ENCODE measurements at regions not wholly inside any gene's neighbourhood (a gene's known extent, or its start where the extent isn't known, plus 50 kb on each side); places are given as distances from the start of the nearest gene placed in this dataset.

DNA sequence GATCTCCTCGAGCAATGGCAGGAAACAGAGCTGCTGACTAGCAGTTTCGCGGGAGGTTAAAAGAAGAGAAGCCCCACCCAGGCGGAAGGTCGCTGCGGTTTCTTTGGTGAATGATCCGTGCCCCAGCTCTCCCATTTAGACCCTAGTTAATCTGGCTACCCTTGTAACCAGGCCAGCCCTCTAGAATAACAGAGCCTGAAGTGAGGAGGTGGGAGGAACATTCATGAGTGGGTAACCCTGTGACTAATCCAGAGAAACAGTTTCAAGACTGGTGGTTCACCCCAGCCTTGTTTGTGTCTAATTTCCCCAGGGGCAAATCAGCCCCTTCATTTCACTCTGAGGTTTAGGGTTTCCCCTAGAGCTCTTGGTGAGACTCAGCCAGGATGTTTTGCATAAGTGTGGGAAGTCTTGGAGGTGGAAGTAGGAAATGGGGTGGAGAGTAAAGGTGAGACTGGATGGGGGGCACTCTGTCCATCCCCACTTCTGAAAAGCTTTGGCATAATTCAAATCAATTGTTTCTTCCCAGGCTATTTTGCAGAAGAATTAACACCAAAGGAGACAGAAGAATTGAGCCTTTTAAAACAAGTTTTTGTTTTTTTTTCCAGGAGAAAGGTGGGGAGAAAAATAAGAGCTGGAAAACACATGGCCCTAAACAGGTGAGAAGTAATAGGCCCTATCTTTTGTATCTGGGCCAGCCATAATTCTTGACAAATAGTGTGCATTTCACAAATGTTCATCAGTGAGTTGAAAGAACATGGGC is 303.1 kb downstream of the RPLP1 start:
- Mint-ChIP-seq H3K9me3 (ENCODE audit: low read depth, unreplicated experiment) (peaks cover 6% of the 10 kb centered on the region), H3K4me1 (ENCODE audit: low read depth, unreplicated experiment) (peaks cover 53% of the 10 kb centered on the region), H3K27me3 (ENCODE audit: unreplicated experiment) (no peaks in the 10 kb centered on the region), H3K4me3 (ENCODE audit: low read depth, unreplicated experiment) (no peak overlapping the region), H3K36me3 (ENCODE audit: insufficient read depth, unreplicated experiment) (no peaks in the 10 kb centered on the region), H3K27ac (ENCODE audit: unreplicated experiment) (peak overlapping the region; percentile 57)
- no peak for DNase-seq
- CTCF ChIA-PET = no interaction called here
- no TSS peak for BruUV-seq (replicated peaks)
- TF ChIP-seq, protein P1, sequence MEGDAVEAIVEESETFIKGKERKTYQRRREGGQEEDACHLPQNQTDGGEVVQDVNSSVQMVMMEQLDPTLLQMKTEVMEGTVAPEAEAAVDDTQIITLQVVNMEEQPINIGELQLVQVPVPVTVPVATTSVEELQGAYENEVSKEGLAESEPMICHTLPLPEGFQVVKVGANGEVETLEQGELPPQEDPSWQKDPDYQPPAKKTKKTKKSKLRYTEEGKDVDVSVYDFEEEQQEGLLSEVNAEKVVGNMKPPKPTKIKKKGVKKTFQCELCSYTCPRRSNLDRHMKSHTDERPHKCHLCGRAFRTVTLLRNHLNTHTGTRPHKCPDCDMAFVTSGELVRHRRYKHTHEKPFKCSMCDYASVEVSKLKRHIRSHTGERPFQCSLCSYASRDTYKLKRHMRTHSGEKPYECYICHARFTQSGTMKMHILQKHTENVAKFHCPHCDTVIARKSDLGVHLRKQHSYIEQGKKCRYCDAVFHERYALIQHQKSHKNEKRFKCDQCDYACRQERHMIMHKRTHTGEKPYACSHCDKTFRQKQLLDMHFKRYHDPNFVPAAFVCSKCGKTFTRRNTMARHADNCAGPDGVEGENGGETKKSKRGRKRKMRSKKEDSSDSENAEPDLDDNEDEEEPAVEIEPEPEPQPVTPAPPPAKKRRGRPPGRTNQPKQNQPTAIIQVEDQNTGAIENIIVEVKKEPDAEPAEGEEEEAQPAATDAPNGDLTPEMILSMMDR (IDR thresholded peaks at IDR 0.05; ENCODE audit: unreplicated experiment) = no peak
- intact Hi-C loops (cut with micrococcal nuclease; ENCODE audit: unreplicated experiment) = loop anchor here (10.0 kb wide), 1 partner anchor 309 kb away; no protein-coding TSS in a partner anchor

DNA sequence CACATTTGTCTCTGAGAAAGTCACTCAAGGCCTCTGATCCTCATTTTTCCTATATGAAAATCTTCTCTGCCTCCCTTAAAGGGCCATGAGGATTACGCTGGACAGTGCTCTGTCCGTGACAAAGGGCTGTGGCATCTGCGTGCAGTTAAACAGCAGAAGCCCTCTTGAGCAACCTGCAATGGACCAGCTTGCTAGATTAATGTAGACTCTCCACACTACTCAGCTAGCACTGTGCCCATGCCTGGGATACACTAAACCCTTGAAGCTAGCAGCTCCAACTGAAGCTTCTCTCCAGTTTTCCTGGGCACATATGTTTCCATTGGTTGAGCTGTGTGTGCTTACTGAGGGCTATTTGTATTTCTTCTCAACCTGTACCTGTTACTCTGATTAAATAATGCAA is 303.8 kb downstream of the RPLP1 start:
- no TSS peak for BruUV-seq (replicated peaks)
- TF ChIP-seq, protein P1 (IDR thresholded peaks at IDR 0.05; ENCODE audit: unreplicated experiment) = no peak
- Mint-ChIP-seq H3K36me3 (ENCODE audit: insufficient read depth, unreplicated experiment) (no peaks in the 10 kb centered on the region), H3K27me3 (ENCODE audit: unreplicated experiment) (no peaks in the 10 kb centered on the region), H3K27ac (ENCODE audit: unreplicated experiment) (no peak overlapping the region), H3K4me1 (ENCODE audit: low read depth, unreplicated experiment) (peaks cover 53% of the 10 kb centered on the region), H3K4me3 (ENCODE audit: low read depth, unreplicated experiment) (no peak overlapping the region), H3K9me3 (ENCODE audit: low read depth, unreplicated experiment) (peaks cover 6% of the 10 kb centered on the region)
- intact Hi-C loops (cut with micrococcal nuclease; ENCODE audit: unreplicated experiment) = loop anchor here (10.0 kb wide), 1 partner anchor 308 kb away; no protein-coding TSS in a partner anchor
- no peak for DNase-seq
- CTCF ChIA-PET = no interaction called here

DNA sequence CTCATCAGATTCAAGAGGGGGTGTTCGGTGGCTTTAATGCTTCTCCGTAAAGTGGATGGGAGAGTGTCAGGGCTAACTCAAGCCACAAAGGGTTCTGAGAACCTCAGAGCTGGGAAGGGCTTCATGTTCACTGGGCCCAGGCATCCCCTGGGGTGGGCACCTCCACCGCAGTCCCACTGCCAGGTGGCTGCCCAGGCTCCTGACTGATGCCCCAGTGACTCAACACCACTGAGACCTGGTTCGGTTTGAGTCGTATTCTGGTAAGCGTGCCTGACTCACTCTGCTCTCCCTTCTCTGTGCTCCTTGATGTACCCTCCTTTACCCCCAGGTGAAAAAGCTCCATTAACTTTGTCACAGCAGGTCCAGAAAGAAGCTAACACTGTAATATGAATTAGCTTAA is 304.6 kb downstream of the RPLP1 start:
- H3K27me3 Mint-ChIP-seq (ENCODE audit: unreplicated experiment) = no peaks in the 10 kb centered on the region
- CTCF ChIA-PET = no interaction called here
- TF ChIP-seq, protein P1 (IDR thresholded peaks at IDR 0.05; ENCODE audit: unreplicated experiment) = no peak
- peaks cover 52% of the 10 kb centered on the region for H3K4me1 Mint-ChIP-seq (ENCODE audit: low read depth, unreplicated experiment)
- no peaks in the 10 kb centered on the region for H3K36me3 Mint-ChIP-seq (ENCODE audit: insufficient read depth, unreplicated experiment)
- no TSS peak for BruUV-seq (replicated peaks)
- intact Hi-C loops (cut with micrococcal nuclease; ENCODE audit: unreplicated experiment) = loop anchor here (10.0 kb wide), 1 partner anchor 308 kb away; no protein-coding TSS in a partner anchor
- no peak for DNase-seq
- H3K27ac Mint-ChIP-seq (ENCODE audit: unreplicated experiment) = no peak overlapping the region
- peaks cover 6% of the 10 kb centered on the region for H3K9me3 Mint-ChIP-seq (ENCODE audit: low read depth, unreplicated experiment)
- H3K4me3 Mint-ChIP-seq (ENCODE audit: low read depth, unreplicated experiment) = no peak overlapping the region

DNA sequence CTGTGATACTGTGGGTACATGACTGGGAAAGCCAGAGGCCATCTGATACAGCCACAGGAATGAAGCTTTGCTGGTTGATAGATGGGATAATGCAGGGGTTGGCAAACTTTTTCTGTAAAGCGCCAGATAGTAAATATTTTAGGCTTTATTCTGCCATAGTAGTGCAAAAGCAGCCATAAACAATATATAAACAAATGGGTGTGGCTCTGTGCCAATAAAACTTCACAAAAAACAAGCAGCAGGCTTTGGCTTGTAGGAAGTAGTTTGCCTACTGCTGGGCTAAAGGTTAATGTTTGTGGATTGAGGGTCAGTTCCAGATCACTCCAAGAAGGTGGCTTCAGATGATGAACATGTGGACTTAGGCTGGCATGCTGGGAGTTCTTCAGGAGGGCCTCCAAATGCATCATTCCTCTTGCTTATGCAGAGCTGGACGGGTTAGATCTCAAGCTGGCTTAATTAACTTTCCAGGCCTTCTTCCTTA is 305.7 kb downstream of the RPLP1 start:
- peaks cover 50% of the 10 kb centered on the region for H3K4me1 Mint-ChIP-seq (ENCODE audit: low read depth, unreplicated experiment)
- no peaks in the 10 kb centered on the region for H3K36me3 Mint-ChIP-seq (ENCODE audit: insufficient read depth, unreplicated experiment)
- DNase-seq = no peak
- TF ChIP-seq, protein P1 (IDR thresholded peaks at IDR 0.05; ENCODE audit: unreplicated experiment) = no peak
- BruUV-seq (replicated peaks) = no TSS peak
- intact Hi-C loops (cut with micrococcal nuclease; ENCODE audit: unreplicated experiment) = loop anchor here (10.0 kb wide), 1 partner anchor 306 kb away; no protein-coding TSS in a partner anchor
- no peak overlapping the region for H3K27ac Mint-ChIP-seq (ENCODE audit: unreplicated experiment)
- CTCF ChIA-PET = interaction anchor here (0.7 kb wide), 1 partner anchor 114 kb away, joined by 3 read pairs; no protein-coding TSS in a partner anchor
- H3K9me3 Mint-ChIP-seq (ENCODE audit: low read depth, unreplicated experiment) = no peaks in the 10 kb centered on the region
- no peaks in the 10 kb centered on the region for H3K27me3 Mint-ChIP-seq (ENCODE audit: unreplicated experiment)
- H3K4me3 Mint-ChIP-seq (ENCODE audit: low read depth, unreplicated experiment) = no peak overlapping the region

All from Calu3 (cell line).